ENCODE measurements at regions not wholly inside any gene's neighbourhood (a gene's known extent, or its start where the extent isn't known, plus 50 kb on each side); places are given as distances from the start of the nearest gene placed in this dataset.
A peak's percentile ranks its signal among the peaks of the same experiment; 100 is the strongest.
"Not testable (repeated sequence)": the region's sequence is repeated elsewhere in the genome, so short reads cannot be mapped to it uniquely, and the experiment has no call there.

- DNase-seq: not testable (repeated sequence)
Measured at GRCh38 chr2:36157093-36157492, 198.5 kb upstream of the CRIM1 start.

GRCh38 chr2:36147670-36148390 is 207.7 kb upstream of the CRIM1 start:
- no peak for DNase-seq

GRCh38 chr2:36146765-36147164 is 208.8 kb upstream of the CRIM1 start:
- no peak for DNase-seq

GRCh38 chr2:36140391-36140790 is 215.2 kb upstream of the CRIM1 start:
- DNase-seq: no peak

GRCh38 chr2:36137612-36138011 is 218.0 kb upstream of the CRIM1 start:
- DNase-seq: no peak

DNA sequence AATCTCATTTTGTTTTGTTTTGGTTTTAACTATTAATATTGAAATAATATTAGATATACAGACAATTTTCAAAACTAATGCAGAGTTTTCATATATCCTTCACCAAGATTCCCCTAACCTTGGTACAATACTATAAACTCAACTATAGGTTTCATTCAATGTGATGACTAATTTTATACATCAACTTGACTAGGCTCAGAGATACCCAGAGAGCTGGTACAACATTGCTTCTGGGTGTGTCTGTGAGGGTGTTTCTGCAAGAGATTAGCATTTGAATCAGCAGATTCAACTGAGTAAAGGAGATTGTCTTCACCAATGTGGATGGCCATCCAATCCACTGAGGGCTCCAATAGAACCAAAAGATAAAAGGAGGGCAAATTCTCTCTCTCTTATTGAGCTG is 221.3 kb upstream of the CRIM1 start:
- DNase-seq: no peak

DNA sequence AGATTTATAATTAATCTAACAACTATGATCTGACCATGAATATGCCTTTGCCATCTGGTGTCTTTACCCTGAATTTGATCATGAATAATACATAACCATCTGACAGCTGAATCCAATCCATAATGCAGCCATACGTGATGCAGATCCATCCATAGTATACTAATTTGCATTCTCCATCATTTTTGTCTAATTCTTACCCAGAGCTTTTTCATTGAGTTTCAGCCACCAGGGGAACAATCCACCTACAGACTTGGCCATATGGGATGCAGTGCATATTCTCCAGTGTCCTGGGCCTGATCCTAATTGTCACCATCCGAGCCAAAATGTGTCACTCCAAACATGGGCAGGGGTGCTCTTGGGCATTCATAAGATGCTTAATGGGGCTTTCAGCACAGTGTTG is 227.2 kb upstream of the CRIM1 start:
- no peak for DNase-seq

- DNase-seq: no peak
Measured at GRCh38 chr2:36125702-36126101, 229.9 kb upstream of the CRIM1 start.

DNA sequence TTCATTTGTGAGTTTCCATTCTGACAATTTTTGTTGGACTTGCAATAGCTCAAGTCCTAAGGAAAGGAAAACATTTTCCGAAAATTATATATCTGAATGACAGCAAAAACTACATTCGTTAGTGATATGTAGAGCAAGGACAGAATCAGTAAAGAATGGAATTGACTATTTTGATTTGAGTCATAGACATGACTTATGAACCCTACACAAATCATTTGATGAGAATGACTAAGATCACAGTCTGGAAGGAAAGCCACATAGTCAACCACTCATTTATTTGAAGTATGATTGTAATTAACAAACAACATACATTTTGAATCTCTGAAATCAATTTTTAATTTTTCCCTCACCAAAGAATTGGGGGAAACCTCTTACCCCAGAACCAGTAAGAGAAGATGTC is 231.6 kb upstream of the CRIM1 start:
- no peak for DNase-seq

DNA sequence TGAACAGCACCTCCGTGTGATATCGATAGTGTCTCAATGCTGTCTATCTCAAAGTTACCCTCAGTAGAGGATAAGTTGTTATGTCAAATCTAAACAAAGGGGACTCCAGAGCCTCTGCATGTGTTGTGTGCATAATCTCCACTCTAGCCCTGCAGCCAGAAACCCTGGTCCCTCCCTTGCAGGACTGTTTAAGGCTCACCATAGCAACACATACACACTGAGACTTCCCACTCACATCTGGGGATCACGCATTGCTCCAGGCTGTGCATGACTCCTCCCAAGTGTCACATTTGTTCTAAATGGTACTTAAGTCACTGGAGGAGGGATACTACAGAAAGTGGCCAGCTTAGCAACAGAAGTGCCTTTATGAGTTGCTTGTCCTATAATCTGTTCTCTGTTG is 258.6 kb upstream of the CRIM1 start:
- DNase-seq: no peak

DNA sequence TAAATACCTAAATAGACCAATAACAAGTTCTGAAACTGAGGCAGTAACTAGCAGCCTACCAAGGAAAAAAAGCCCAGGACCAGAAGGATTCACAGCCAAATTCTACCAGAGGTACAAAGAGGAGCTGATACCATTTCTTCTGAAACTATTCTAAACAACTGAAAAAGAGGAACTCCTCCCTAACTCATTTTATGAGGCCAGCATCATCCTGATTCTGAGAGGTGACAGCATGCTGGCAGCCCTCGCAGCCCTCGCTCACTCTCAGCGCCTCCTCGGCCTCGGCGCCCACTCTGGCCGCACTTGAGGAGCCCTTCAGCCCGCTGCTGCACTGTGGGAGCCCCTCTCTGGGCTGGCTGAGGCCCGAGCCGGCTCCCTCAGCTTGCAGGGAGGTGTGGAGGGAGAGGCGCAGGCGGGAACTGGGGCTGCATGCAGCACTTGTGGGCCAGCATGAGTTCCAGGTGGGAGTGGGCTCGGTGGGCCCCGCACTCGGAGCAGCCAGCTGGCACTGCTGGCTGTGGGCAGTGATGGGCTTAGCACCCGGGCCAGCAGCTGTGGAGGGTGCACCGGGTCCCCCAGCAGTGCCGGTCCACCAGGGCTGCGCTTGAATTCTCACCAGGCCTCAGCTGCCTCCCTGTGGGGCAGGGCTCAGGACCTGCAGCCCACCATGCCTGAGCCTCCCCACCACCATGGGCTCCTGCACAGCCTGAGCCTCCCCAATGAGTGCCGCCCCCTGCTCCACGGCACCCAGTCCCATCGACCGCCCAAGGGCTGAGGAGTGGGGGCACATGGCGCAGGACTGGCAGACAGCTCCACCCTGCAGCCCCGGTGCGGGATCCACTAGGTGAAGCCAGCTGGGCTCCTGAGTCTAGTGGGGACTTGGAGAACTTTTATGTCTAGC is 263.5 kb upstream of the CRIM1 start:
- DNase-seq: not testable (repeated sequence)

GRCh38 chr2:36088716-36089328 is 266.8 kb upstream of the CRIM1 start:
- DNase-seq: no peak

- DNase-seq: no peak
Measured at GRCh38 chr2:36087344-36087743, 268.2 kb upstream of the CRIM1 start.

GRCh38 chr2:36079793-36080192 is 275.8 kb upstream of the CRIM1 start:
- no peak for DNase-seq

GRCh38 chr2:36074008-36074407 is 281.6 kb upstream of the CRIM1 start:
- no peak for DNase-seq

GRCh38 chr2:36071698-36072097 is 283.9 kb upstream of the CRIM1 start:
- no peak for DNase-seq

GRCh38 chr2:36069074-36069473 is 286.5 kb upstream of the CRIM1 start:
- no peak for DNase-seq

DNA sequence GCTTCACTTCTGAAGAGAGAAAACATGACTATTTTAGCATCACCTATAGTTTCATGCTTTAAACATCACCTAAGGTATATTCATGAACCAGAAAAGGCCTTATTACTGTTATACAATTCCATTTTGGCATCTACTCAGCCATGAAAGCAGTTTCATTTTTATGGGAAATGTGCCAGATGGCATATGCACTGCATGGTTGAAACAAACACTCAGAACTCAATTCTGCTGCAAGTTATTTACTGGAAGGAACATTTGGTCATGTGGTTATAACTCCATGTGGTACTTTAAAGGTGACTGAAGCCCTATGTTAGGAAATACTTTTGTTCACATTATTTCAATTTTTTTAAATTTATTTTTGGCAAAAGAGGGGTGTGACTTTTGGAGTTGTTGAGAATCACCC is 287.5 kb upstream of the CRIM1 start:
- DNase-seq: no peak

GRCh38 chr2:36060133-36060532 is 295.4 kb upstream of the CRIM1 start:
- DNase-seq: no peak

DNA sequence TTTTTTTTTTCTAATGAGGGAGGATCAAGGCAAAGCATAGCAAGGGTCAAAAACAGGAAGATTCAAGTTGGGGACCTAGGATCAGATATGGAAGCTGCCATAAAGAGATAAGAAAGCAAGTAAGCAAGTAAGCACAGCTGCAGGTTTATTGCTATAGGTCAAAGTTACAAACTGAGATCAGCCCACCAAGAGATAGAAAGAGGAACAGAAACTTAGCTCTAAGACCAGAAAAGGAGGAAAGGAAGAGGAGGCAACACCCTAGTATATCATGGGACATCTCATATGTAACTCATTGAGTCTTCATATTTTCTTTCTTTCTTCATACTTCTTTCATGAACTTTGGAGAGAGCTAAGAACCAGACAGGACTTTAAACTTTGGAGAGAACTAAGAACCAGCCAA is 295.9 kb upstream of the CRIM1 start:
- no peak for DNase-seq

GRCh38 chr2:36058953-36059352 is 296.6 kb upstream of the CRIM1 start:
- no peak for DNase-seq

DNA sequence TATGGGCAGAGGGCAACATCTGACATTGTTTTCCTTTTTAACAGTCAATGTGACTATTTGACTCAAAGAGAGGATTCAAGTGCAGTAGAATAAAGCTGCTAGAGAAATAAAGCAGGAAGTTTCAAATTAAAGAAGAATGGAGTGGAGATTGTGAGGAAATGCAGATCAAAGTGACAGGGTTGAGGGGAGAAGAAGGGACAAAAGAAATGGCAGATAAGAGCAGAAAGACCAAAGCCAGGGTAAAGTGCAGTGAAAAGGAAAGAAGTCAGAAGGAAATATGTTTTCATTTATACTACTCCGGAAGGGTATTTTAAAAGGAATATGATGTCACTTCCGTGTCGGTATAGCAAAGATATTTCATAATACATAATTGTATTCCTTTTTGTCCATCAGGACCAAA is 297.5 kb upstream of the CRIM1 start:
- no peak for DNase-seq

- DNase-seq: no peak
Measured at GRCh38 chr2:36052819-36053218, 302.8 kb upstream of the CRIM1 start.

GRCh38 chr2:36044411-36044810 is 311.2 kb upstream of the CRIM1 start:
- peak; percentile 31 for DNase-seq
